ENCODE measurements at regions not wholly inside any gene's neighbourhood (a gene's known extent, or its start where the extent isn't known, plus 50 kb on each side); places are given as distances from the start of the nearest gene placed in this dataset.

GRCh38 chr20:62537649-62538292, 62.0 kb upstream of the GATA5 start:
- no peak for DNase-seq (ENCODE audit: low spot score)
- no peak for TF ChIP-seq CTCF (IDR thresholded peaks at IDR 0.05; ENCODE audit: extremely low read depth, insufficient read depth, missing control alignments)
- in situ Hi-C loops (cut with MboI; ENCODE audit: low pct_unique_long_range_greater_than_20kb, low sequenced_read_pairs, unreplicated experiment), result no loop called here

- in situ Hi-C loops (cut with MboI; ENCODE audit: low pct_unique_long_range_greater_than_20kb, low sequenced_read_pairs, unreplicated experiment), result no loop called here
- no peak for DNase-seq (ENCODE audit: low spot score)
- no peak for TF ChIP-seq CTCF (IDR thresholded peaks at IDR 0.05; ENCODE audit: extremely low read depth, insufficient read depth, missing control alignments)
These were observed 63.6 kb upstream of the GATA5 start for GRCh38 chr20:62539198-62540045.

- TF ChIP-seq CTCF (IDR thresholded peaks at IDR 0.05; ENCODE audit: extremely low read depth, insufficient read depth, missing control alignments), result no peak
- in situ Hi-C loops (cut with MboI; ENCODE audit: low pct_unique_long_range_greater_than_20kb, low sequenced_read_pairs, unreplicated experiment), result no loop called here
- DNase-seq (ENCODE audit: low spot score), result no peak
These were observed 64.7 kb upstream of the GATA5 start for GRCh38 chr20:62540504-62540903.

GRCh38 chr20:62542862-62543261, 67.1 kb upstream of the GATA5 start:
- in situ Hi-C loops (cut with MboI; ENCODE audit: low pct_unique_long_range_greater_than_20kb, low sequenced_read_pairs, unreplicated experiment), result no loop called here
- no peak for TF ChIP-seq CTCF (IDR thresholded peaks at IDR 0.05; ENCODE audit: extremely low read depth, insufficient read depth, missing control alignments)
- no peak for DNase-seq (ENCODE audit: low spot score)

- no peak for TF ChIP-seq CTCF (IDR thresholded peaks at IDR 0.05; ENCODE audit: extremely low read depth, insufficient read depth, missing control alignments)
- in situ Hi-C loops (cut with MboI; ENCODE audit: low pct_unique_long_range_greater_than_20kb, low sequenced_read_pairs, unreplicated experiment), result no loop called here
These were observed 67.9 kb upstream of the GATA5 start for GRCh38 chr20:62543470-62544302.

GRCh38 chr20:62544505-62545055, 68.8 kb upstream of the GATA5 start:
- TF ChIP-seq CTCF (IDR thresholded peaks at IDR 0.05; ENCODE audit: extremely low read depth, insufficient read depth, missing control alignments), result no peak
- no peak for DNase-seq (ENCODE audit: low spot score)
- in situ Hi-C loops (cut with MboI; ENCODE audit: low pct_unique_long_range_greater_than_20kb, low sequenced_read_pairs, unreplicated experiment), result no loop called here

More at GRCh38 chr20:62543470-62544302, 67.9 kb upstream of the GATA5 start:
- no peak for DNase-seq (ENCODE audit: low spot score)

All from GM13977 (cell line).